ENCODE measurements at regions not wholly inside any gene's neighbourhood (a gene's known extent, or its start where the extent isn't known, plus 50 kb on each side); places are given as distances from the start of the nearest gene placed in this dataset.

GRCh38 chr6:170128346-170128745, 162.5 kb downstream of the DLL1 start:
- DNase-seq (ENCODE audit: low read depth) = no peak
- TF ChIP-seq CTCF (conservative IDR thresholded peaks at IDR 0.05; ENCODE audit: control insufficient read depth, insufficient read depth, low read depth, low read length) = no peak
- H3K4me3 ChIP-seq (ENCODE audit: control insufficient read depth, low read depth, low read length) = no peak overlapping the region

GRCh38 chr6:170127151-170127550, 163.7 kb downstream of the DLL1 start:
- TF ChIP-seq CTCF (conservative IDR thresholded peaks at IDR 0.05; ENCODE audit: control insufficient read depth, insufficient read depth, low read depth, low read length) = no peak
- no peak for DNase-seq (ENCODE audit: low read depth)
- no peak overlapping the region for H3K4me3 ChIP-seq (ENCODE audit: control insufficient read depth, low read depth, low read length)

GRCh38 chr6:170125456-170126300, 165.2 kb downstream of the DLL1 start:
- TF ChIP-seq CTCF (conservative IDR thresholded peaks at IDR 0.05; ENCODE audit: control insufficient read depth, insufficient read depth, low read depth, low read length) = no peak
- no peak for DNase-seq (ENCODE audit: low read depth)
- H3K4me3 ChIP-seq (ENCODE audit: control insufficient read depth, low read depth, low read length) = no peak overlapping the region

GRCh38 chr6:170124836-170125235, 166.0 kb downstream of the DLL1 start:
- no peak for TF ChIP-seq CTCF (conservative IDR thresholded peaks at IDR 0.05; ENCODE audit: control insufficient read depth, insufficient read depth, low read depth, low read length)
- DNase-seq (ENCODE audit: low read depth) = no peak
- no peak overlapping the region for H3K4me3 ChIP-seq (ENCODE audit: control insufficient read depth, low read depth, low read length)

GRCh38 chr6:170124150-170124549, 166.7 kb downstream of the DLL1 start:
- TF ChIP-seq CTCF (conservative IDR thresholded peaks at IDR 0.05; ENCODE audit: control insufficient read depth, insufficient read depth, low read depth, low read length) = no peak
- no peak for DNase-seq (ENCODE audit: low read depth)

GRCh38 chr6:170122651-170123050, 168.2 kb downstream of the DLL1 start:
- no peak for TF ChIP-seq CTCF (conservative IDR thresholded peaks at IDR 0.05; ENCODE audit: control insufficient read depth, insufficient read depth, low read depth, low read length)
- H3K4me3 ChIP-seq (ENCODE audit: control insufficient read depth, low read depth, low read length) = no peak overlapping the region
- DNase-seq (ENCODE audit: low read depth) = peak; percentile 10

More at GRCh38 chr6:170124150-170124549, 166.7 kb downstream of the DLL1 start:
- no peak overlapping the region for H3K4me3 ChIP-seq (ENCODE audit: control insufficient read depth, low read depth, low read length)

All from fibroblast of mammary gland (primary cell).